ENCODE measurements at regions not wholly inside any gene's neighbourhood (a gene's known extent, or its start where the extent isn't known, plus 50 kb on each side); places are given as distances from the start of the nearest gene placed in this dataset.

DNA sequence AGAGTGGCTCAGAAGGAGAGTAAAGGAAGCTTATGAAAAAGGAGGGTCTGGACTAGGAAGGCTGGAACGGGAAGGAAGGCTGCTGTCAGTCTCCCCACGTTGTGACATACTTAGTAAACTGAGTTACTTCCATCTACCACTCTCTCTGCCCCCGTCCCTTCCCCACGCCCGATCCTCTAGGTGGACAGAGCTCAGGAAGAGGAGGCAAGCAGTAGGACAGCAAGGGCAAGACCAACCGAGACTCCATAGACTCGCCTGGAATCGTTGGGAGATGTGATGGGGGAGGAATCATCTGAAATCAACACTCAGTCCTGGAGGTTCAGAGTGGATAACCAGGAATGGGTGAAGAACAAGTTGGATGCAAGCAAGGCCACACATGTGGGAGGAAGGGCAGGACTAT lies 240.7 kb downstream of the BUD13 start:
- ChIA-PET CTCF (no interaction called here), POLR2A (no interaction called here)
- FAIRE-seq (no peak), DNase-seq (ENCODE audit: low read depth in 1 of 2, low spot score in 1 of 2) (no peak), ATAC-seq (no peak)
- no peaks in the 10 kb centered on the region for H3K9me3 ChIP-seq
- under 1% methylated on average over 8 of the region's 8 CpGs for WGBS (ENCODE audit: missing lambda C conversion rate)
- H3K27ac ChIP-seq: no peak overlapping the region
- H3K4me2 ChIP-seq: no peak overlapping the region
- TF ChIP-seq, protein P1, sequence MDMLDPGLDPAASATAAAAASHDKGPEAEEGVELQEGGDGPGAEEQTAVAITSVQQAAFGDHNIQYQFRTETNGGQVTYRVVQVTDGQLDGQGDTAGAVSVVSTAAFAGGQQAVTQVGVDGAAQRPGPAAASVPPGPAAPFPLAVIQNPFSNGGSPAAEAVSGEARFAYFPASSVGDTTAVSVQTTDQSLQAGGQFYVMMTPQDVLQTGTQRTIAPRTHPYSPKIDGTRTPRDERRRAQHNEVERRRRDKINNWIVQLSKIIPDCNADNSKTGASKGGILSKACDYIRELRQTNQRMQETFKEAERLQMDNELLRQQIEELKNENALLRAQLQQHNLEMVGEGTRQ (IDR thresholded peaks at IDR 0.05): no peak
- TF ChIP-seq FOXS1 (CRISPR knock-in tag; IDR thresholded peaks at IDR 0.05): no peak
- no peak for TF ChIP-seq TFCP2L1 (CRISPR knock-in tag; IDR thresholded peaks at IDR 0.05)
- TF ChIP-seq CHD2 (IDR thresholded peaks at IDR 0.05; ENCODE audit: low read length, partially characterized antibody): no peak
- no peak for TF ChIP-seq KDM5A (IDR thresholded peaks at IDR 0.05)
- TF ChIP-seq NPAS2 (CRISPR knock-in tag; IDR thresholded peaks at IDR 0.05; ENCODE audit: borderline replicate concordance): no peak
- TF ChIP-seq ESRRA (IDR thresholded peaks at IDR 0.05; ENCODE audit: borderline replicate concordance, low read length): no peak
- TF ChIP-seq, protein P2, sequence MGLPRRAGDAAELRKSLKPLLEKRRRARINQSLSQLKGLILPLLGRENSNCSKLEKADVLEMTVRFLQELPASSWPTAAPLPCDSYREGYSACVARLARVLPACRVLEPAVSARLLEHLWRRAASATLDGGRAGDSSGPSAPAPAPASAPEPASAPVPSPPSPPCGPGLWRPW (IDR thresholded peaks at IDR 0.05): no peak
- no peak for TF ChIP-seq HEYL (CRISPR knock-in tag; IDR thresholded peaks at IDR 0.05)
- TF ChIP-seq FOSL2 (IDR thresholded peaks at IDR 0.05): no peak
- TF ChIP-seq FOSL2 (CRISPR knock-in tag; IDR thresholded peaks at IDR 0.05): no peak
- TF ChIP-seq HOXB13 (CRISPR knock-in tag; IDR thresholded peaks at IDR 0.05; ENCODE audit: low read depth): no peak
- TF ChIP-seq, protein P3, sequence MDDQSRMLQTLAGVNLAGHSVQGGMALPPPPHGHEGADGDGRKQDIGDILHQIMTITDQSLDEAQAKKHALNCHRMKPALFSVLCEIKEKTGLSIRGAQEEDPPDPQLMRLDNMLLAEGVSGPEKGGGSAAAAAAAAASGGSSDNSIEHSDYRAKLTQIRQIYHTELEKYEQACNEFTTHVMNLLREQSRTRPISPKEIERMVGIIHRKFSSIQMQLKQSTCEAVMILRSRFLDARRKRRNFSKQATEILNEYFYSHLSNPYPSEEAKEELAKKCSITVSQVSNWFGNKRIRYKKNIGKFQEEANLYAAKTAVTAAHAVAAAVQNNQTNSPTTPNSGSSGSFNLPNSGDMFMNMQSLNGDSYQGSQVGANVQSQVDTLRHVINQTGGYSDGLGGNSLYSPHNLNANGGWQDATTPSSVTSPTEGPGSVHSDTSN (IDR thresholded peaks at IDR 0.05): no peak
- no peak for TF ChIP-seq EHF (CRISPR knock-in tag; IDR thresholded peaks at IDR 0.05)
- no peak overlapping the region for H3K4me3 ChIP-seq
- H3K4me1 ChIP-seq: no peaks in the 10 kb centered on the region

DNA sequence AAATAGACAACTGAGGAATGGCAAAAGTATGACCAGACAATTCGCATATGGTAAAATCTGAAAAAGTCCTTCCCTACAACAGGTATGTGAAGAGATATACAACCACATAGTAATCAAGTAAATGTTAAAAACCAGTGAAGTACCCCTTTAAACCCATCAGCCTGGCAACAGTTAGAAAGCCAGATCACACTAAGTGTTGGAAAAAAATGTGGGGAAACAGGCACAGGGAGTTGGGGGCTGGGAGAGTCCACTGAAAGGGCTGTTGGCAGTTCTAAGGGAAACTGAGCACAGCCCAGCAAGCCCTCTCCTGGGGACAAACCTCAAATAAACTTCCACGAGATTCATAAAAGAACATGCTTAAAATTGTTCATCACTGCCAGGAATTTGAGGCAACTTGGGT lies 242.1 kb downstream of the BUD13 start:
- no peaks in the 10 kb centered on the region for H3K9me3 ChIP-seq
- H3K4me1 ChIP-seq: no peaks in the 10 kb centered on the region
- CTCF ChIA-PET: no interaction called here
- no peak overlapping the region for H3K27ac ChIP-seq
- 25% methylated on average over 2 of the region's 2 CpGs for WGBS (ENCODE audit: missing lambda C conversion rate)
- FAIRE-seq (no peak), DNase-seq (ENCODE audit: low read depth in 1 of 2, low spot score in 1 of 2) (no peak), ATAC-seq (no peak)
- no peak overlapping the region for H3K4me3 ChIP-seq
- POLR2A ChIA-PET: no interaction called here
- TF ChIP-seq EP300 (IDR thresholded peaks at IDR 0.05): no peak
- no peak for TF ChIP-seq MAZ (IDR thresholded peaks at IDR 0.05; ENCODE audit: borderline replicate concordance, low read depth, low read length)
- no peak overlapping the region for H3K4me2 ChIP-seq

DNA sequence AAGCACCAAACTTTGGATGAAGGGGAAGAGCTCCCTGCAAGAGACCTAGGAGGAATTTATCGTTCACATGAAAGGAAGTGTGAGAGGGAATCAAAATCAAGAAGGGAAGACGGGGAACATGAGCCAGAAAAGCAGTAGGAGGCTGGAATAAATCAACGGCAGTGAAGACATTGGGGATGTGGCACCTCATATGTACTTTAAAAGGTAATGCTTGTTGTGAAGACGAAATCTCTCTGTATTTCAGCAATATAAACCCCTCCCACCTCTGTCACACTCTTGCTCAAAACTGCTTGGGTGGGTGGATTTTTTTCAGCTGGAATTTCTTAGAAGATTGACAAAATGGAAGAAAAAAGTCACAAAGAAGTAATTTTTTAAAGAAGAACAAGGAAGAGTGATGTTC lies 243.5 kb downstream of the BUD13 start:
- Histone ChIP-seq H3K4me3 (no peak overlapping the region), H3K27ac (no peak overlapping the region), H3K9me3 (no peaks in the 10 kb centered on the region), H3K4me1 (no peaks in the 10 kb centered on the region), H3K4me2 (no peak overlapping the region)
- no peak for FAIRE-seq
- POLR2A ChIA-PET: no interaction called here
- ATAC-seq: no peak
- TF ChIP-seq ESRRA (IDR thresholded peaks at IDR 0.05; ENCODE audit: borderline replicate concordance, low read length) (no peak), POLR2AphosphoS2 (conservative IDR thresholded peaks at IDR 0.05; ENCODE audit: low read length) (no peak), JUN (IDR thresholded peaks at IDR 0.05) (no peak), FOSL2 (IDR thresholded peaks at IDR 0.05) (no peak), FOSL2 (CRISPR knock-in tag; IDR thresholded peaks at IDR 0.05) (no peak), HOXB5 (CRISPR knock-in tag; IDR thresholded peaks at IDR 0.05) (no peak), NR3C1 (IDR thresholded peaks at IDR 0.05) (no peak), PHF8 (IDR thresholded peaks at IDR 0.05; ENCODE audit: borderline replicate concordance, low read depth) (no peak), MYC (IDR thresholded peaks at IDR 0.05; ENCODE audit: borderline replicate concordance, low read length) (no peak), BHLHE40 (IDR thresholded peaks at IDR 0.05; ENCODE audit: low read depth, low read length) (no peak), KDM5A (IDR thresholded peaks at IDR 0.05) (no peak), GATA3 (IDR thresholded peaks at IDR 0.05; ENCODE audit: borderline replicate concordance) (no peak), FOXS1 (CRISPR knock-in tag; IDR thresholded peaks at IDR 0.05) (no peak), TFCP2L1 (CRISPR knock-in tag; IDR thresholded peaks at IDR 0.05) (no peak), CHD2 (IDR thresholded peaks at IDR 0.05; ENCODE audit: low read length, partially characterized antibody) (no peak), HDAC2 (IDR thresholded peaks at IDR 0.05) (no peak), SMC3 (IDR thresholded peaks at IDR 0.05) (no peak)
- TF ChIP-seq, protein P1 (IDR thresholded peaks at IDR 0.05): no peak
- TF ChIP-seq, protein P4, sequence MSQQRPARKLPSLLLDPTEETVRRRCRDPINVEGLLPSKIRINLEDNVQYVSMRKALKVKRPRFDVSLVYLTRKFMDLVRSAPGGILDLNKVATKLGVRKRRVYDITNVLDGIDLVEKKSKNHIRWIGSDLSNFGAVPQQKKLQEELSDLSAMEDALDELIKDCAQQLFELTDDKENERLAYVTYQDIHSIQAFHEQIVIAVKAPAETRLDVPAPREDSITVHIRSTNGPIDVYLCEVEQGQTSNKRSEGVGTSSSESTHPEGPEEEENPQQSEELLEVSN (IDR thresholded peaks at IDR 0.05; ENCODE audit: borderline replicate concordance, low read depth): no peak
- TF ChIP-seq, protein P5, sequence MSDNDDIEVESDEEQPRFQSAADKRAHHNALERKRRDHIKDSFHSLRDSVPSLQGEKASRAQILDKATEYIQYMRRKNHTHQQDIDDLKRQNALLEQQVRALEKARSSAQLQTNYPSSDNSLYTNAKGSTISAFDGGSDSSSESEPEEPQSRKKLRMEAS (IDR thresholded peaks at IDR 0.05): no peak
- TF ChIP-seq, protein P6, sequence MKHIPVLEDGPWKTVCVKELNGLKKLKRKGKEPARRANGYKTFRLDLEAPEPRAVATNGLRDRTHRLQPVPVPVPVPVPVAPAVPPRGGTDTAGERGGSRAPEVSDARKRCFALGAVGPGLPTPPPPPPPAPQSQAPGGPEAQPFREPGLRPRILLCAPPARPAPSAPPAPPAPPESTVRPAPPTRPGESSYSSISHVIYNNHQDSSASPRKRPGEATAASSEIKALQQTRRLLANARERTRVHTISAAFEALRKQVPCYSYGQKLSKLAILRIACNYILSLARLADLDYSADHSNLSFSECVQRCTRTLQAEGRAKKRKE (CRISPR knock-in tag; IDR thresholded peaks at IDR 0.05; ENCODE audit: low read depth): no peak
- WGBS (ENCODE audit: missing lambda C conversion rate): 15% methylated on average over 4 of the region's 4 CpGs
- CTCF ChIA-PET: no interaction called here
- no peak for DNase-seq (ENCODE audit: low read depth in 1 of 2, low spot score in 1 of 2)
